Activated CD4-positive, alpha-beta T cell treated with anti-CD3 and anti-CD28 coated beads for 1 hour (primary cell): ENCODE measurements at regions not wholly inside any gene's neighbourhood (a gene's known extent, or its start where the extent isn't known, plus 50 kb on each side); places are given as distances from the start of the nearest gene placed in this dataset.

Experiments used
- DNase-seq: peaks from one replicate; pipeline ENCODE4 v3.0.0-alpha.2; 2020

DNA sequence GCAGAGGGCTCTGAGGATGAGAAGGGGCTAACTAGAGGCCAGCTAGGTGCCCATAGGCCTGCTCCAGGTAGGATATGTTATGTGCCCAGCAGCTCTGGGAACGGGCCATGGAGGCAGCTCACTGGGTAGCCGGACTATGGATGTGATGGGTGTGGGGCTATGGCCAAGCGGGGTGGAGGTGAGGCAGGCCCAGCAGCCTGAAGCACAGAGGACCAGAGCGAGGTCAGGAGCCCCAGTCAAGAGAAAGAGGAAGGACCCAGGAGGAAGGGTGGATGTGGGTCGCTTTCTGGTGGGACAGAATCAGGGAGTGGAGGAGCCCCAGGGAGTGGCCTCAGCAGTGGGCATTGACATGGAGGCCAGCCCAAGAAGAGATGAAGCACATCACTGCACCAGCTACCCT, 117.9 kb upstream of the MLN start:
- DNase-seq: no peak

- no peak for DNase-seq
These were observed 114.4 kb upstream of the MLN start for GRCh38 chr6:33918175-33918695.

DNA sequence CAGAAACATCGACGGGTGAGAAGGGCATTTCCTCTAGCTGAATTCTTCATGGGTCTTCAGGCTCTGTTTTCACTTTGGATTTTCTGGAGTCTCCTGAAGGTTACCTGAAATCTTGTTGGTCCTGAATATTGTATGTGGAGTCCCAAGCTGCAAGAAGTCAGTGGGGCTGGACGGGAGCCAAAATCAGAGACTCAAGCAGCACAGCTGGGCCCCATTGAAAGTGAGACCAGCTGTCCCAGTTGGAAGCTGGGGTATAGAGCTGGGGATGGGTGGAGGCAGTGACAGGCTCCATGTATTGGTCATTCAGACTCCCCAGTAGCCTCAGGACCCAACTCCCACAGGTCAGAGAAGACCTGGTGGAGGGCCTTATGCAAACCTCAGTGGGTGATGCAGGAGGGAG, 111.3 kb upstream of the MLN start:
- no peak for DNase-seq

DNA sequence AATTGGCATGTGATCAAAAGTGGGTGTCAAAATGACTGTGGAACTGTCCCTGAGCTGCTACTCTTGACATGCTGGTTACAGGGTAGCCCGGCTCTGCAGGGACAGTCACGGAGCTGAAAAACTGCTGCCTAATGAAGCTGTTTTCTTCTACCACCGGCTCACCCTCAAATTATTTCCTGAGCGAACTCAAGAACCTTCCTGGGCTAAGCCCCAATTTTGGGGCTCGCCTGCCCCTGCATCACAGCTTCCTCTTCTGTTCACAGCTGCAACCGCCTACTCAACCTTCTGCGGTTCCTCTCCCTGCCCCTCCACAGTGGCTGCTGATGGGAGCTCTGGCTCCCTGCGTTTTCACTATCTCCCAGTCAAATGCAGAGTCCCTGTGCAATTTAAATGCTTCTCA, 110.8 kb upstream of the MLN start:
- peak; percentile 26 for DNase-seq

- DNase-seq: no peak
These were observed 108.4 kb upstream of the MLN start for GRCh38 chr6:33912195-33912594.

- no peak for DNase-seq
These were observed 107.7 kb upstream of the MLN start for GRCh38 chr6:33911488-33911887.

DNA sequence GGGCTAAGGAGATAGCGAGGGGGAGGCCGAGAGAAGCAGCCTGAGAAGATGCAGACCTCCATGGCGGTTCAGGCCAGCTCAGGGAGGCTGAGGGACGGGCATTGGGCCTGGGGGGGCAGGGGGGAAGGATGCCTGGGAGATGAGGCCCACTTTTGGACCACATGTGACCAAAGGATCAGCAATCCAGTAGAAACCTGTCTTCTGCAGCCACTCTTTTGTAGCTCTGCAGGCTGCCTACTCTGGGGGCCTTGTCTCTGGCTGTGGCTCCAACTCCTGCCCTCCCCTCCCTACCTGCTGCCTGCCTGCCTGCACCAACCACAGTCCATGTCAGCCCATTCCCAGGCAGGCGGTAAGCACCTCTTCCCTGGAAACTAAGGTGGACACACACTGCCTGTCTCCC, 106.8 kb upstream of the MLN start:
- no peak for DNase-seq

DNA sequence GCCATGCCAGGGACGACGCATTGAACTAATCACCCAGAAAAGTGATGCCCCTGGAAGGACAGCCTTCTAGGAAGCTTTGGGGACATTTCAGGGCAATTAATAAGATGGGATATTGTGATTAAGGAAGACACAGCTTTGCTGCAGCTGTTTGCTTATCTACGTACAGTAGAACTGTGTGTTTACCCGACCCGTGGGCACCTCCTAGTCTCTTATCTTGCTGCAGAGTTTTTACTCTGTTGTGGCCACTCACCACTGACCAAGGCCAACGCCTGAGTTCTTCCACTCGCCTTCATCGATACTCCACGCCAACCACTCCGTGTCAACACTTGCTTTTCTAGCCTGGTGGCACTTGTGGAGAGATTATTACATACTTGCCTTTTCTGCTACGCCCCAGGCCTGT, 105.9 kb upstream of the MLN start:
- DNase-seq: no peak

DNA sequence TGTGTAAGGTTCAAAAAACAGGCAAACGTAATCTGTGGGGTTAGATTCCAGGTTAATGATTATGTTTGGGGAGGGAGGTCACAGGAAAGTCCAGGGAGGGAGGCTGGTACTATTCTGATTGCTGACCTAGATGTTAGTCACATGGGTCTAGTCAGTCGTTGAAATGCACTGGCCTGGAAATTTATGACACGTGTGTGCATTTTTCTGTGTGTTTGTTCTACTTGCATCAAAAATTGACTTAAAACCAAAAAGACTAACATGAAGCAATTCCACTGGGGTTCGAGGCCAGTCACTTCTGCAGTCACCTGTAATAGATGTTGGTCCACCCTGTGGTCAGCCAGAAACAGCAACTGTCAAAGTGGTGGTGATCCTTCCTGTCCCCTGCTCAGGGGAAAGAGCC, 104.2 kb upstream of the MLN start:
- no peak for DNase-seq

- DNase-seq: no peak
These were observed 103.4 kb upstream of the MLN start for GRCh38 chr6:33907227-33907626.

DNA sequence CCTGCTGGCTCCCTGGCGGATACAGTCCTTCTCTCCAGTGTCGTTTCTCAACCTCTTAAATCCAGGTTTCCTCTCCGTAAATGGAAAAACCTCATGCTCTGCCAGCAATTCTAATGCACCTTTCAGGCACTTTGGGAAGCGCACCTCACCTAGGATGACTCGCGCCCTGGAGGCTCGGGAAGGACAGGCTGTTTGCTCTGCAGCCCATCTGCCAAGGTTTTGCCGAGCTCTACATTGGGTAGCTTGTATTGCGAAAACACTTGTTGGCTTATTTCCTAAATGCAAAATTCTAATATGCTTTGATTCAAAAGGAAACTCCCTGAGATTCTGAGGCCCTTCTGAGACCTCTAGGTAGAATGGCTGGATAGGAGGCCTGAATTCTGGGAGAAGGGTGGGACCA, 102.6 kb upstream of the MLN start:
- DNase-seq: no peak

- peak; percentile 26 for DNase-seq
These were observed 101.3 kb upstream of the MLN start for GRCh38 chr6:33905071-33905609.

- no peak for DNase-seq
These were observed 100.9 kb upstream of the MLN start for GRCh38 chr6:33904747-33905065.

DNA sequence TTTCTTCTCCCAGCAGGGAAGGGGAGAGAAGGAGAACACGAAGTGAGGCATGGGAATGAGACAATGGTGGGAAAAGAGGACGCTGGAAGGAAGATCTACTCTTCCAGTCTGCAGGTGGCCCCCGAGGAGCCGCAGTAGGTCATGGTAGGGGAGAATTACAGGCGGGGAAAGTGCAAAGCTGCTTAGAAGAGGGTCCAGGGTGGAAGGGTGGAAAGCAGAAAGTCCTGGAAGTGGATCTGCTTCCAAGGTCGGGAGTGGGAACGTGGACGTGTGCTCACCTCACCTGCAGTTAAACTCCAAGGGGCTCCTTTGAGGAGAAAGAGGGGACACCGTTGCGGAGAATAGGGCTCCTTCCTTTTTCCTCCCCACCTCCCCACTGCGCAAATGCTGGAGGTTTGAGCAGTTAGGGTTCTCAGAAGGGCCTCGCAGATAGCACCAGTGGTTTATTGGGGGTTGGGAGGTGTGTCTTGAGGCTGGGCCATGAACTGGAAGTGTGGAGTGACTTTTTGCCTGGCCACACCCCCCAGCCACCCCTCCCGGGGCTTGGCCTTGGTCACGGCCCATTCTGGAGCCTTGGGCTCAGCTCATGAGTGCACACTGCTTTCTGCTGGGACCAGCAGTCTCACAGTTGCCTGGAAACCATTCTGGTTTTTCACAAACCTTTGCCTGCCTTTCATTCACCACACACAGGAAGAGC, 100.4 kb upstream of the MLN start:
- peak; percentile 34 for DNase-seq

GRCh38 chr6:33903579-33903978, 99.8 kb upstream of the MLN start:
- no peak for DNase-seq

GRCh38 chr6:33902457-33902853, 98.7 kb upstream of the MLN start:
- DNase-seq: no peak

DNA sequence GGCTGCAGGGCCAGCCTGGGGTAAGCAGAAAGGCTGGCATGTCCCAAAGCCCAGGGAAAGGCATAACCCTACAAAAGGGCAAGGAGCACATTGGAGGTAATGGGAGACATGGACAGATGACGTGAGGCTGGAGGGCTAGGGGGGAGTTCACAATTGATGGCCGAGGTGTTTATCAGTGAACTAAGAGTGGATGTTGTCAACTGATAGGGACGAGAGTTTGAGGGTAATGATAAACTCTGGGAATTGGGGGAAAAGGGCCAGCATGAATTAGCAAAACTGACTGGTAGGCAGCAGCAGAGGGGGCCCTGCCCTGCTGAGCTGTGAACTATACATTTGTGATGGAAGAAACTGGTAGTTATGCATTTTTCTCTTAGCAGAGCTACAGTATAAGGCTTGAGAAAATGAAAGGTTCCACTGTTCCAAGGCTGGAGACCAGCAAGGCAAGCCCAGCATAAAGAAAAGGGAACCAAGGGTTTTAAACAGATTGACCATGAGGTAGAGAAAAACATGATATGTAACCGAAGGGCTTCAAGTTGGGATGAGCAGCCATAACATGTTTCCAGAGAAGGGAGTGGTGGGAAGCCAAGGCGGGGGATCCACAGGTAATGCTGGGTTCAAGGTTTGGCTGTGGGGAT, 98.1 kb upstream of the MLN start:
- no peak for DNase-seq

DNA sequence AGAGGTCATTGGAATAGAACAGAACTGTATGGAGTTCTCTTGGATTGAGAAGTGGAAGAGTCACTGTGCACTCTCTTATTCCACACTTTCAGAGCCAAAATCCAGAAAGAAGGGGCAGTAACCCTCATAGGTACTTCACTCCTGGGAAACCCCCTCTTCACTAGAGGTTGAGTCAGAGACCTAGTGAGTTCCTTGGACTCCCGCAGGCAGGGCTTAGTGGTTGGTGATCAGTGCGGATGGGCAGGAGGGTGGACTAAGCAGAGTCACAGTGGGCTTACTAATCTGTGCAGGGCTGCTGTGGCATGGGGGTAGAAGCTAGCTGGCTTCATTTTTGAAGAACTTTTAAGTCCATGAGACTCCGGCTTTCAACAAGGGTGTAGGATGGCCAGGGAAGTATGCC, 95.0 kb upstream of the MLN start:
- DNase-seq: no peak

GRCh38 chr6:33897189-33897780, 93.5 kb upstream of the MLN start:
- no peak for DNase-seq

DNA sequence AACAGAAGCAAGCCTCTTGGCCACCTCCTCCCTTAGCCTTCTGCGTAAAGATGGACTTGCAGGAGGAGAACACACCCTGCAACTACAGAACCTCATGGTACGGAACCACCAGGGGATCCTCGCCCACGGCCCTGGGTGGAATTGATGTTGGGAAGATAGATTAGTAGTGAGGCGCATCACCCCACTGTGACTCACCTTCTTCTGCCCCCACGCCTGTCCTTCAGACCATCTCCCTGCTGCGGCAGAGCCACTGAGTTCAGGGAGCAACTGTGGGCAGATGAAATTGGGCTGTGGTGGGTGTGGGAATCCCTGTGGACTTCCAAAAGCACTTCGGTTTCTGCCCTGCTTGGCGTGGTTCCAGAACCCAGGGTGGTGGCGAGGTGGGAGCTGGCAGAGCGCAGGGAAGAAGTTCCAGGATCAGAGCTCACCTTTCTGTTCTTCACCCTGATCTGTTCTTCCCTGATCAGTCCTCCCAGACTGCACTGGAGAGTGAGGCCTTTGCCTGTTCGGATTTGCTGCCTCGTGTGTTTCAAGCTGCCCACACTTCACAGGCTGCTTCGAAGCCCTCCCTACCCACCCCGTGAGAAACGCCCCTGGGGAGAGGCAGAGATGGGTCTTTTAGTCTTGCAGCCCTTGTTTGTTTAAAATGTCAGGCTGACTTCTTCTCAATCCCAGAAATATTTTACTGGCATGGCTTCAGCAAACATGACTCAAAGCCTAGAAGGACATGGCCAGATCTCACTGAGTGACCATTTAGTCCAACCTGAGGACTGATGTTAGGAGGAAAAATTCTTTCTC, 92.8 kb upstream of the MLN start:
- DNase-seq: no peak

- no peak for DNase-seq
These were observed 92.2 kb upstream of the MLN start for GRCh38 chr6:33895988-33896387.

DNA sequence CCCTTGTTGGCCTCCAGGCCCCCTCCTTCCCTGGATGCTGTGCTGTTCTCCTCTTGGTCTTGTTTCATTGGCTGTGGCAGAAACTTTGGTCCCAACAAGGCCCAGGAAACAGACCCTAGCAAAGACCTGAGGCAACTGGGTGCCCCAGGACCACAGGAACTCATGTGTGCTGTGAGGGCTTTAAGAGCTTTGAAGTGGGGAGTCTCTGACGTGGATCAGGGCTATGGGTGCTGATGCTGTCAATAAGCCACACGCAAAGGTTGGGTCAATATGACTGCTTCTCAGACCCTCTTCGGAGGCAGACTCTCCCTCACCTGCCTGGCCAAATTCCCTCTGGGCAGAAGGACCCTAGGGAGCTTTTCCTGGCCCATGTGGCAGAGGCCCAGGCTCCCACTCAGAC, 91.5 kb upstream of the MLN start:
- DNase-seq: no peak

DNA sequence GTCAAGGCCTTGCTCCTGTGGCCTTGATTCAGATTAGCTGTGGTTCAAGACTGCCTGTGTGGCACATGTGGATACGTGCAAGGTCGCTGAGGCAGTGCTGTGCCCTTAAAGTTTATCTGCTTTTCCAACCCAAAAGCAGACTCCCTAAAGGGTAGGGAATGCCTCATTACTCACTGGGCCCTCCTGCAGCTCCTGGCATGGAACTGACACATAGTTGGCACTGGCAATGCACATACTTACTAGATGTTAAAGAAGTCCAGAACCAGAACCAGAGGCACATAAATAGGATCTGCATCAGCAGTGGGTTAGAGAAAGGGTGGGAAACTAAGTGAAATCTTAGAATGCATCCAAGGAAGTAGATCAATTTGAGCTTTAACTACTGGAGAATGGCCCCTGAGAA, 90.6 kb upstream of the MLN start:
- no peak for DNase-seq
